Islet of Langerhans (tissue), 1 donor: ENCODE measurements at regions not wholly inside any gene's neighbourhood (a gene's known extent, or its start where the extent isn't known, plus 50 kb on each side); places are given as distances from the start of the nearest gene placed in this dataset.

ENCODE experiments used
- FAIRE-seq: peaks from one replicate; lab custom pipeline; 2011; peaks lifted over from hg19 to GRCh38; lab: Jason Lieb, UNC

DNA sequence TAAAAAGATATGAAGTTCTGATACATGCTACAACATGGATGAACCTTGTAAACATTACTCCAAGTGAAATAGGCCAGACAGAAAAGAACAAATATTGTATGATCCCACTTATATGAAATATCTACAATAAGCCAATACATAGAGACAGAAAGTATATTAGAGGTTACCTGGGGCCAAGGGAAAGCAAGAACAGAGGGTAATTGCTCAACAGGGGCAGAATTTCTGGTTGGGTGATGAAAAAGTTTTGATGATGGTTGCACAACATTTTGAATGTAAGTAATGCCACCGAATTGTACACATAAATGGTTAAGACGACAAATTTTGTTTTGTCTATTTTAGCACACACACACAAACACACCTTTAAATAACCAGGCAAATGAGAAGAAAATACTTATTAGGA, 268.4 kb downstream of the FOXO1 start:
- FAIRE-seq, result no peak

GRCh38 chr13:40399756-40400155, 266.7 kb downstream of the FOXO1 start:
- no peak for FAIRE-seq

- no peak for FAIRE-seq
These were observed 264.3 kb downstream of the FOXO1 start for GRCh38 chr13:40401911-40402776.

DNA sequence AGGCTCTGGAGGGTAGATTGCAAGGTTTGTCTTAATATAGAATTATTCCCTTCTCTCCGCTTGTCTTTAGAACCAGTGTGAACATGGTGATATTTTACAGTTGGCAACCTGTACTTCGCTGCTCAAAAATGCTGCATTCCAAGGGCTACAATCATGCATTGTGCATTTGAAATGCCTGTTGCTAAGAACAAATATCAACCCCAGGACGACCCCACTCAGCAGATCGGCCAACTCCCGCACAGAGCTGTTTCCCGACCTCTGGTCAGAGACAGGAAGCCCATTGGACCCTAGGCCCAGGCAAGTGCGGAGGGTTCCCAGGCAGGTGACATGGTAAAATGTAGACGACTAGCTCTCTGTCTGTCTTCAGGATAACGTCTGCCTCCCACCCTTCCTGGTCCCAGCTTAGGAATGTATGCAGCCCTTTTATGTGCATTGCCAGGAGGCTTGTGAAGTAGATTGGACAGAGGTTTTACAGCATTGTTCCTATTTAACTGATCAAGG, 263.5 kb downstream of the FOXO1 start:
- no peak for FAIRE-seq

GRCh38 chr13:40403509-40404241, 262.8 kb downstream of the FOXO1 start:
- no peak for FAIRE-seq

DNA sequence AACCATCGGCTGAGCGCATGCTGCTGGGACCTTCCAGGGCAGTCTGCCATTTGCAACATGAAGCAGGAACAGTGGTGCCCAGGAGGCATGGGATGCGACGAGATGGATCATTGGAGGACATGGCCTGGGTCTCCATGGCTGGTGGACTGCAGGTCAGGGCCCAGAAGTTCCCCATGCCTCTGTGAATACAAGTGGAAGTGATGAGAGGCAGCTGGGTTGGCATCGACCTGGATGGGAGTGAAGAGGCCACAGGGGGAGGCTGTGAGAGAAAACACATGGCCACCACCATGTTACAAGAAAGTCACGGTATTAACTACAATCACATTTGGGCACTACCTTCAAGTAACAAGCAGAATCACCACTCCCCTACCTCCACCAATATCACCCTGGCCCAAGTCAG, 262.0 kb downstream of the FOXO1 start:
- no peak for FAIRE-seq

GRCh38 chr13:40404967-40405716, 261.3 kb downstream of the FOXO1 start:
- no peak for FAIRE-seq

DNA sequence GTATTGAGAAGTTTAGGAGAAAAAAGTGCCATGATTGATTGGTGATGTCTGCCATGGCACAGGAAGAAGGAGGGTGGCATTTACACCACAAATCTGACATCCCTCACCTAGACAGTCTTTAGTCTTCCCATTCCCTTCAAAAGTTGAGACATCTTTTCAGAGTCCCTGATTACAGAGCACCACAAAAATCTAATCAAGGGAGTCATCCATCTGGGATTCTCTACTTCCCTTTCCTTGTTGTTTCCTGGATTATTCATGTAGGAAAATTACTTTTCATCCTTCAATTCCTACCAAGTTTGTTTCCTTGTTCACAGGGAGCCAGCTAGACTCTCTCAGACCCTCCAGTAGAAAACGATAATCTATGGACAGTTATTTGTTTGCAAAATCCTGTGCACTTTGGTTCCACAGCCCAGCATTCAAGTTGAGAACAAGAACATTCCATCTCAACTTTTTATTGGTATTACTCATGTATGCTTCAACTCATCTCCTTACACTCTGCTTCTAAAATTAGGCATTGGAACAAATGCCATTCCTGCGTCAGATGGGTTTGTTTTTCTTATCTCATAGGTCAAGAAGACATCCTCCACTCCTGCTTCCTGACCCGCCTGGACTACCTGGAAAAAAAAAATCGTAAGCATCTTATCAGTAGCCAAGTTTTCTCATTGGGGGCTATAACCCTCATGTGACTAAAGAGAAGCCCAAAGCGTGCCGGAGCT, 259.9 kb downstream of the FOXO1 start:
- FAIRE-seq, result no peak

GRCh38 chr13:40407567-40407966, 258.9 kb downstream of the FOXO1 start:
- FAIRE-seq, result no peak

GRCh38 chr13:40408602-40409001, 257.8 kb downstream of the FOXO1 start:
- FAIRE-seq, result peak; percentile 9

GRCh38 chr13:40409278-40409677, 257.2 kb downstream of the FOXO1 start:
- no peak for FAIRE-seq

- FAIRE-seq, result no peak
These were observed 256.1 kb downstream of the FOXO1 start for GRCh38 chr13:40410315-40410714.

- FAIRE-seq, result no peak
These were observed 246.2 kb downstream of the FOXO1 start for GRCh38 chr13:40420160-40420740.

DNA sequence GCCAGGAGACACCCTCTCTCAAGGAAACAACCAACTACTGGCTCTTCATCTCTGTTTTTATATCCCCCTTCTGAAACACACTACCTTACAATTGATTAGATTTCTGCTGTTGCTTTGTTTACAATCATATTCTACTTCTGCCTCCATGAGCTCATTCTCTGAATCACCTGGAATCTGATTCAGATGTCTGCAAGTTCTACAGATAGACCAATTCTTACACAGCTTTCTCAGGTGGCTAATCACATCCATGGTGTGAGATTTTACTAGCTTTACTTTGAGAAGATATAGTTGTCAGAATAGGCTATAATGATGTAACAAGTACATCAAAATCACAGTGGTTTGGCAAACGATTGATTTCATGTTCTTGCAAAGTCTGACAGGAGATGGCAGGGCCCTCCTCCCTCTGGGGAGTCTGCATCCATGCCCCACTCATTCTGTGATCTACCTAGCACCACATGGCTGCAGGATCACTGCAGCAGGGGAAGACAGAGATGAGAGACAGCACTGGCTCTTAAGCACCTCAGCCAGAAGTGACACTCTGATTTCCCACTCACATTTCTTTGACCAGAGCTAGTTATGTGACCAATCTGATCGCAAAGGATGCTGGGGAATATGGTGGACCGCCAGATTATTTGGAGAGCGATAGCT, 243.7 kb downstream of the FOXO1 start:
- no peak for FAIRE-seq

DNA sequence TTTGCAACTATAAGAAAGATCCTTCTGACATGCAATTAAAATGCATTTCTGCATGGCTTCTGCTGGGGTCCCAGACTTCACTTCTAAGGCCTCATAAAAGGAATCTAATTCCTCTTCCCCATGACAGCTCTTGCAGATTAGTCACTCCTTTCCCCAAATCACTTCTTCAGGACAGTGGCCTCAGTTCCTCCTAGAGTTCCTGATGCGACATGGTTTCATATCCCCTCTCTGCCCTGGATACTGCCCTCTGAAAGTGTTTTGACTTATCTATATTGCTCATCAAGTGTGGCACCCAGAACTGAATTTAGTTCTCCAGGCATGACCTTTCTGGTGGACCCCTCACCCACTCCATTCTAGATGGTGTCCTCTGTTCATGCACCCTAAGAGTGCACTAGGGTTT, 238.1 kb downstream of the FOXO1 start:
- no peak for FAIRE-seq

GRCh38 chr13:40429706-40430545, 236.5 kb downstream of the FOXO1 start:
- no peak for FAIRE-seq

GRCh38 chr13:40432018-40432978, 234.1 kb downstream of the FOXO1 start:
- FAIRE-seq, result no peak

- FAIRE-seq, result no peak
These were observed 233.4 kb downstream of the FOXO1 start for GRCh38 chr13:40433001-40433400.

- FAIRE-seq, result no peak
These were observed 232.9 kb downstream of the FOXO1 start for GRCh38 chr13:40433577-40433976.
